Esophagus muscularis mucosa (tissue), 4 donors: ENCODE measurements at regions not wholly inside any gene's neighbourhood (a gene's known extent, or its start where the extent isn't known, plus 50 kb on each side); places are given as distances from the start of the nearest gene placed in this dataset.

Experiments used
- EP300 ChIP-seq: sonication (generic); formaldehyde crosslinking; IDR thresholded peaks from one replicate; pipeline ENCODE4 v1.6.1; 2017; ENCODE audit warnings: antibody characterized with exemption
- POLR2A ChIP-seq: fragments of 450-650 bp; IDR thresholded peaks from one replicate; pipeline ENCODE4 v1.6.1; 2017; ENCODE audit warnings: antibody characterized with exemption, moderate library complexity, mild to moderate bottlenecking, low read depth
- TF ChIP-seq, protein P1 (sequence below), 3 experiments: fragments of 200-600 bp in 2 of 3; fragments of 450-650 bp in 1 of 3; sonication (generic) in 2 of 3; IDR thresholded peaks; one replicate each; pipeline ENCODE4 v1.5.1; 2017 to 2019; ENCODE audit warnings: antibody characterized with exemption in 3 of 3, mild to moderate bottlenecking in 2 of 3, moderate library complexity in 1 of 3

DNA sequence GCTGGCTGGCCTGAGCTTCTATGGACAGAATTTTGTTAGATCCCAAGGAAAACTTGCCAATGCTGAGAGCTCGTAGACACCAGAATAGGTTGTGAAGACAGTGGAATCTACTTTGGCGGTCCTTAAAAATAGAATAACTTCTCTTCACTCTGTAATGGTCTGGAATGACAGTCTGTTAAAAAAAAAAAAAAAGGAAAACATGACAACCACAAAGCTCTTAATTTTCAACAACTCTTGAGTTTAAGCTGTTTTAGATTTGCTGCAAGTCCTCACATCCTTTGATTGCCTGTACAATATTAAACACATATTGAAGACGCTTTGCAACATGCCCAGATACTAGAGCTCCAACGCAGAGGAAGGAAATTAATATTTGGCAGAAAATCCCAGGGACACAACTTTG, 122.8 kb upstream of the GALNT15 start:
- TF ChIP-seq EP300 (no peak), POLR2A (no peak)
- TF ChIP-seq, protein P1, sequence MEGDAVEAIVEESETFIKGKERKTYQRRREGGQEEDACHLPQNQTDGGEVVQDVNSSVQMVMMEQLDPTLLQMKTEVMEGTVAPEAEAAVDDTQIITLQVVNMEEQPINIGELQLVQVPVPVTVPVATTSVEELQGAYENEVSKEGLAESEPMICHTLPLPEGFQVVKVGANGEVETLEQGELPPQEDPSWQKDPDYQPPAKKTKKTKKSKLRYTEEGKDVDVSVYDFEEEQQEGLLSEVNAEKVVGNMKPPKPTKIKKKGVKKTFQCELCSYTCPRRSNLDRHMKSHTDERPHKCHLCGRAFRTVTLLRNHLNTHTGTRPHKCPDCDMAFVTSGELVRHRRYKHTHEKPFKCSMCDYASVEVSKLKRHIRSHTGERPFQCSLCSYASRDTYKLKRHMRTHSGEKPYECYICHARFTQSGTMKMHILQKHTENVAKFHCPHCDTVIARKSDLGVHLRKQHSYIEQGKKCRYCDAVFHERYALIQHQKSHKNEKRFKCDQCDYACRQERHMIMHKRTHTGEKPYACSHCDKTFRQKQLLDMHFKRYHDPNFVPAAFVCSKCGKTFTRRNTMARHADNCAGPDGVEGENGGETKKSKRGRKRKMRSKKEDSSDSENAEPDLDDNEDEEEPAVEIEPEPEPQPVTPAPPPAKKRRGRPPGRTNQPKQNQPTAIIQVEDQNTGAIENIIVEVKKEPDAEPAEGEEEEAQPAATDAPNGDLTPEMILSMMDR (IDR thresholded peaks at IDR 0.05), result no peak
